ENCODE measurements at regions not wholly inside any gene's neighbourhood (a gene's known extent, or its start where the extent isn't known, plus 50 kb on each side); places are given as distances from the start of the nearest gene placed in this dataset.

DNA sequence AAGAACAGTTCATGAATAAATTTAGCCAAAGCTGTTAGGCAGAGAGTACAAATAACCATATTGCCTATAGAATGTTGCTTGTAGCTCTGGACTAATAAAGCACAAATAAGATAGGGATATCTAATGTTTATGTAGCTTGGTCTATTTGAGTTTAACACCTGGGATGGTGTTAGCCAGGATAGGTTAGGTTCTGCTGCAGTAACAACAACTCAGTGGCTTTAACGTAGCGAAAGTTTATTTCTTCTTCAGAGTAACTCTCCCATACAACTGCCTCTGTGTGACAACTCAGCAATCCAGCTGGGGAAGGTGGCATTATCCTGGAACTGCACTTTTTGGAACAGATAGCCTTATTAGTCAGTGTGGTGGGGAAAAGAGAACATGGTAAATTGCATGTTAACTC, 52.2 kb upstream of the STEAP4 start:
- TF ChIP-seq, protein P1, sequence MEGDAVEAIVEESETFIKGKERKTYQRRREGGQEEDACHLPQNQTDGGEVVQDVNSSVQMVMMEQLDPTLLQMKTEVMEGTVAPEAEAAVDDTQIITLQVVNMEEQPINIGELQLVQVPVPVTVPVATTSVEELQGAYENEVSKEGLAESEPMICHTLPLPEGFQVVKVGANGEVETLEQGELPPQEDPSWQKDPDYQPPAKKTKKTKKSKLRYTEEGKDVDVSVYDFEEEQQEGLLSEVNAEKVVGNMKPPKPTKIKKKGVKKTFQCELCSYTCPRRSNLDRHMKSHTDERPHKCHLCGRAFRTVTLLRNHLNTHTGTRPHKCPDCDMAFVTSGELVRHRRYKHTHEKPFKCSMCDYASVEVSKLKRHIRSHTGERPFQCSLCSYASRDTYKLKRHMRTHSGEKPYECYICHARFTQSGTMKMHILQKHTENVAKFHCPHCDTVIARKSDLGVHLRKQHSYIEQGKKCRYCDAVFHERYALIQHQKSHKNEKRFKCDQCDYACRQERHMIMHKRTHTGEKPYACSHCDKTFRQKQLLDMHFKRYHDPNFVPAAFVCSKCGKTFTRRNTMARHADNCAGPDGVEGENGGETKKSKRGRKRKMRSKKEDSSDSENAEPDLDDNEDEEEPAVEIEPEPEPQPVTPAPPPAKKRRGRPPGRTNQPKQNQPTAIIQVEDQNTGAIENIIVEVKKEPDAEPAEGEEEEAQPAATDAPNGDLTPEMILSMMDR (IDR thresholded peaks at IDR 0.05) = no peak

DNA sequence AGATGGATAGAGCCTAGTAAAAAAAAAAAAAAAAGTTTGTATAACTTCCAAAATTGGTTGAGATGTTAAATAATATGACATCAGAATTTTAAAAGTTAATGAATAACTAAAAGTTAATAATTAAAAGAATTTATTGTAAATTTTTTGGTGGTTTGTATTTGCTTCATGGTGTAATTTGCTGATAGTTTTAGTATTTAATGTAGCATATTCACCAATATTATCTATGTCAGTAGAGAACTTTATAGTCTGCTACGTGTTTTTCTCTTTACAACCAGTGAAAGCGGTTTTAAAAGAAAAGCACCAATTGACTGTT, 51.8 kb upstream of the STEAP4 start:
- TF ChIP-seq, protein P1 (IDR thresholded peaks at IDR 0.05) = no peak
- Mint-ChIP-seq H3K4me1 (ENCODE audit: low read depth) (no peaks in the 10 kb centered on the region), H3K9me3 (no peaks in the 10 kb centered on the region; the same call in 1 of the 2 replicates), H3K4me3 (no peak overlapping the region), H3K27me3 (ENCODE audit: insufficient read depth) (no peaks in the 10 kb centered on the region), H3K27ac (no peak overlapping the region), H3K36me3 (ENCODE audit: low read depth) (no peaks in the 10 kb centered on the region)
- no peak for DNase-seq

More for the DNA sequence above, 52.2 kb upstream of the STEAP4 start:
- no peak for DNase-seq
- Mint-ChIP-seq H3K27ac (no peak overlapping the region), H3K4me1 (ENCODE audit: low read depth) (no peaks in the 10 kb centered on the region), H3K36me3 (ENCODE audit: low read depth) (no peaks in the 10 kb centered on the region), H3K27me3 (ENCODE audit: insufficient read depth) (no peaks in the 10 kb centered on the region), H3K4me3 (no peak overlapping the region), H3K9me3 (no peaks in the 10 kb centered on the region; the same call in 1 of the 2 replicates)

DNA sequence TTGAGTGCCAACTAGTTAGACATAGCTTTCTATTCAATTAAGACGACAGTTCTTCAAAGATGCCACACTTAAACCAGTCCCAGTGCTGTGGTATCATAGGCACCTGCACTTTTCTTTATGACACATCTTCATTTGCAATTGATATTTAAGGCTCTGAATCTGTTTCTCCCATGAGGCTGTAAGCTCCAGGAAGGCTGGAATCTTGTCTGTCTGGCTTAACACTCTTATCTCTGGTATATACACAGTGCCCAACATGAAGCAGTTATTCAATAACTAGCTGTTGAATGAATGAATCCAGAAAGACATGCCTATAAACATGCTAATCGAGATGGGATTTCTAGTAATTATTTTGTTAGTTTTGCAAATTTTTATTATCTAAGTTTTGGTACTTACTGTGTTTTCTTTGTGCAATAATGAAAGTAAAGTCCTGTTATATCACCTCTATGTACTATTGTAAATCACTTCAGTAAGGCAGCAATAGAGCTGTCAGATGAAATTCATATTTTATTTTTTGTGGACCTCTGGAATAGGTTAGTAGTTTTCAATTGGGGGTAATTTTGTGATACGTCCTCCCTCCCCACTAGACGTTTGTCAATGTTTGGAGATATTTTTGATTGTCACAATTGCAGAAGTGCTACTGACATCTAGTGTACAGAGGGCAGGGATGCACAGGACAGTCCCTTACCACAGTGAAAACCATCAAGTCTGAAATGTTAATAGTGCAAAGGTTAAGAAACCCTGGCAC, 51.3 kb upstream of the STEAP4 start:
- Mint-ChIP-seq H3K4me1 (ENCODE audit: low read depth) (no peaks in the 10 kb centered on the region), H3K27me3 (ENCODE audit: insufficient read depth) (no peaks in the 10 kb centered on the region), H3K9me3 (no peaks in the 10 kb centered on the region; the same call in 1 of the 2 replicates), H3K27ac (no peak overlapping the region), H3K36me3 (ENCODE audit: low read depth) (no peaks in the 10 kb centered on the region), H3K4me3 (no peak overlapping the region)
- no peak for DNase-seq
- TF ChIP-seq, protein P1 (IDR thresholded peaks at IDR 0.05) = no peak

DNA sequence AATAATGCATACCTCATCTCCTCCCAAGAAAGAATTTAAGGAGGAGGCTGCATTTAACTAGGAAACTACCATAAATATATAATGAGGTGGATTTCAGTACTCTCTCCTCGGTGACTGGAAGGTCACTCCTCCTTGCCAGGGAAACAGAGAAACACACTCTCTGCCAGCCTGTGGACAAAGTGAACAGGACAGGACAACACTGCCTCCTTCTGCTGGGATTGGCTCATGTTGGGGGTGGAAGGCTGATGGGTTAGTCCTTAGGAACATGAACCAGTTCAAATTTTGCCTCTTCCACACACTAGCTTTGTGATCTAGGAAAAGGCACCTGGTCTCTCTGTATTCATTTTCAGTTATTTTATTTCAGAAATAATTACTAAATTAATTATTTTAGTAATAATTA, 50.6 kb upstream of the STEAP4 start:
- DNase-seq = no peak
- TF ChIP-seq, protein P1 (IDR thresholded peaks at IDR 0.05) = no peak

More for the DNA sequence above, 50.6 kb upstream of the STEAP4 start:
- H3K27ac Mint-ChIP-seq = no peak overlapping the region
- no peaks in the 10 kb centered on the region for H3K4me1 Mint-ChIP-seq (ENCODE audit: low read depth)
- H3K9me3 Mint-ChIP-seq = no peaks in the 10 kb centered on the region; the same call in 1 of the 2 replicates
- no peaks in the 10 kb centered on the region for H3K27me3 Mint-ChIP-seq (ENCODE audit: insufficient read depth)
- H3K36me3 Mint-ChIP-seq (ENCODE audit: low read depth) = no peaks in the 10 kb centered on the region
- no peak overlapping the region for H3K4me3 Mint-ChIP-seq
